ENCODE measurements at regions not wholly inside any gene's neighbourhood (a gene's known extent, or its start where the extent isn't known, plus 50 kb on each side); places are given as distances from the start of the nearest gene placed in this dataset.

DNA sequence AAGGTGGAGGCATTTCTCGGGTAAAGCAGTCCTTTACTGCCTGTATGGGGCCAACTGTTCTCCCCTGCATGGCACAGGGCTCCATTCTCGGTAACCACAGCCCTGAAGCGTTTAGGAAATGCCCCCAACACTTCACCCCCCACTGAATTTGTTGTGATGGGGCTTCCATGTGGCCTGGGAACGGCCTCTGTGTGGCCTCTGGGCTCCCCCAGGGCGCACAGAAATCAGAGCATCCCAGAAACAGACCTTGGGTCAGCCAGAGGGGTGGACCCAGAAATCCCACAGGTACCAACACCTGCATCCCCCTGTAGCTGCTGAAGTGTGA is 153.7 kb upstream of the VSTM2B start:
- TF ChIP-seq, protein P1, sequence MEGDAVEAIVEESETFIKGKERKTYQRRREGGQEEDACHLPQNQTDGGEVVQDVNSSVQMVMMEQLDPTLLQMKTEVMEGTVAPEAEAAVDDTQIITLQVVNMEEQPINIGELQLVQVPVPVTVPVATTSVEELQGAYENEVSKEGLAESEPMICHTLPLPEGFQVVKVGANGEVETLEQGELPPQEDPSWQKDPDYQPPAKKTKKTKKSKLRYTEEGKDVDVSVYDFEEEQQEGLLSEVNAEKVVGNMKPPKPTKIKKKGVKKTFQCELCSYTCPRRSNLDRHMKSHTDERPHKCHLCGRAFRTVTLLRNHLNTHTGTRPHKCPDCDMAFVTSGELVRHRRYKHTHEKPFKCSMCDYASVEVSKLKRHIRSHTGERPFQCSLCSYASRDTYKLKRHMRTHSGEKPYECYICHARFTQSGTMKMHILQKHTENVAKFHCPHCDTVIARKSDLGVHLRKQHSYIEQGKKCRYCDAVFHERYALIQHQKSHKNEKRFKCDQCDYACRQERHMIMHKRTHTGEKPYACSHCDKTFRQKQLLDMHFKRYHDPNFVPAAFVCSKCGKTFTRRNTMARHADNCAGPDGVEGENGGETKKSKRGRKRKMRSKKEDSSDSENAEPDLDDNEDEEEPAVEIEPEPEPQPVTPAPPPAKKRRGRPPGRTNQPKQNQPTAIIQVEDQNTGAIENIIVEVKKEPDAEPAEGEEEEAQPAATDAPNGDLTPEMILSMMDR (IDR thresholded peaks at IDR 0.05): no peak
- no peak for TF ChIP-seq EZH2 (IDR thresholded peaks at IDR 0.05)
- no peak for TF ChIP-seq EZH2phosphoT487 (IDR thresholded peaks at IDR 0.05)
